GM13977 (cell line): ENCODE measurements at regions not wholly inside any gene's neighbourhood (a gene's known extent, or its start where the extent isn't known, plus 50 kb on each side); places are given as distances from the start of the nearest gene placed in this dataset.

Experiments
- DNase-seq: peaks from one replicate; pipeline ENCODE4 v3.0.0; 2012; ENCODE audit warnings: low spot score
- in situ Hi-C: fragments of 300-500 bp; cut with MboI; formaldehyde crosslinking; loops from one replicate; pipeline ENCODE4 v1.12.0; 2022; ENCODE audit warnings: low sequenced_read_pairs, low pct_unique_long_range_greater_than_20kb, mixed read lengths, inconsistent platforms; ENCODE audit not compliant: unreplicated experiment
- TF ChIP-seq, protein P1 (sequence below): IDR thresholded peaks from 2 replicates; pipeline ENCODE4 v1.5.1; 2012; ENCODE audit warnings: mild to moderate bottlenecking, control low read depth; ENCODE audit not compliant: insufficient read depth; ENCODE audit errors: extremely low read depth, missing control alignments

DNA sequence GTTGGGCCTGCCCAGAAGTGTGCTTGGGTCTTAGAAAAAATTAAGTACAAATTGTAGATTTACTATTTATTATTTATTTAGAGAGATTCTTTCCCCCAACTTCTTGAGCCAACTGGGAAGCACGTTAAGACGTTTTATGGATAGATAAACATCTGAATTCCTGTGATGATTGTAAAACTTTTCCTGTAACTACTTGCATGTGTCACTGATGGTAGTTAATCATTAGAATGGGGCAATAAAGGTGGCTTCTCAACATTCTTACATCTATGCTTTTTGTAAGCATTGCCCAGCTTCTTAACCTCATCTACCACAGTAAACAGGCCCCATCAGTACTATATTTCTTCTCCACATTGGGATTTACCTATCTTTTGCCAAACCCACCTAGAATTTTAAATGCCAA, 559.8 kb downstream of the LMO4 start:
- TF ChIP-seq, protein P1, sequence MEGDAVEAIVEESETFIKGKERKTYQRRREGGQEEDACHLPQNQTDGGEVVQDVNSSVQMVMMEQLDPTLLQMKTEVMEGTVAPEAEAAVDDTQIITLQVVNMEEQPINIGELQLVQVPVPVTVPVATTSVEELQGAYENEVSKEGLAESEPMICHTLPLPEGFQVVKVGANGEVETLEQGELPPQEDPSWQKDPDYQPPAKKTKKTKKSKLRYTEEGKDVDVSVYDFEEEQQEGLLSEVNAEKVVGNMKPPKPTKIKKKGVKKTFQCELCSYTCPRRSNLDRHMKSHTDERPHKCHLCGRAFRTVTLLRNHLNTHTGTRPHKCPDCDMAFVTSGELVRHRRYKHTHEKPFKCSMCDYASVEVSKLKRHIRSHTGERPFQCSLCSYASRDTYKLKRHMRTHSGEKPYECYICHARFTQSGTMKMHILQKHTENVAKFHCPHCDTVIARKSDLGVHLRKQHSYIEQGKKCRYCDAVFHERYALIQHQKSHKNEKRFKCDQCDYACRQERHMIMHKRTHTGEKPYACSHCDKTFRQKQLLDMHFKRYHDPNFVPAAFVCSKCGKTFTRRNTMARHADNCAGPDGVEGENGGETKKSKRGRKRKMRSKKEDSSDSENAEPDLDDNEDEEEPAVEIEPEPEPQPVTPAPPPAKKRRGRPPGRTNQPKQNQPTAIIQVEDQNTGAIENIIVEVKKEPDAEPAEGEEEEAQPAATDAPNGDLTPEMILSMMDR, result no peak
- in situ Hi-C loops, result no loop called here
- no peak for DNase-seq

DNA sequence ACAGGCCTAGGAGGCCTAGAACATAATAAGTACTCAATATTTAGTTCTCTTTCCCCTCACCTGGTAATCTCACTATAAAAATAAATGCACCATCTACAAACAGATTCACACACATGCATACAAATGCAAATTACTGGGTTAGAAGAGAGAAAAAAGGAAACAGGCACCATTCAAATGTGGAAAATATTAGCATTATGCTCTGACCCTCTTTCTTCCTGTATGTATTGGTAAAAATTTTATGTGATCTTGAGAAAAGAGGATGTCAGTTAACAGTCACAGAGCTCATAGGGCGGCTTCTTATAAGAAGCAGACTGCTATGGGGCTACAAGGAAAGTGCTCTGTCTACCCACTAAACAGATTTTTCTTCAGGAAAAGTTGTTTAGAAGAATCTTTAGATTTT, 565.4 kb downstream of the LMO4 start:
- no peak for DNase-seq
- in situ Hi-C loops, result no loop called here
- TF ChIP-seq, protein P1, result no peak

DNA sequence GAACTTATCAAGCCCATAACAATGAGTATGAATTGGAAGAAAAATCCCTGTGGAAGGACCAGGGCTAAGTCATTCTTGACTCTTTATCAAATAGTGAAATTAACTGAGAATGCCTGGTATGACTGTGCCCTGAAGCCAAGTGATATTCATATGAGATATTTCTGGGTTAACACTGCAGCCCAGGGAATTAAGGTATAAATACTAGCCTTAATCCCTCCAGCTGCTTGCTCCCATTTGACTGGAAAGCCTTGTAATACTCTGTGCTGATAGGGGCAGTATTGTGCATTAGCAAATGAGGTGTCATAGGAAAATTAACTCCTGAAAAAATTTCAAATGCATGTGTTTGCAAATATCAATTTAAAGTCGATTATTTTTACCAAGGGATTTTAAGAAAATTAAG, 568.8 kb downstream of the LMO4 start:
- in situ Hi-C loops, result no loop called here
- TF ChIP-seq, protein P1, result no peak
- no peak for DNase-seq

DNA sequence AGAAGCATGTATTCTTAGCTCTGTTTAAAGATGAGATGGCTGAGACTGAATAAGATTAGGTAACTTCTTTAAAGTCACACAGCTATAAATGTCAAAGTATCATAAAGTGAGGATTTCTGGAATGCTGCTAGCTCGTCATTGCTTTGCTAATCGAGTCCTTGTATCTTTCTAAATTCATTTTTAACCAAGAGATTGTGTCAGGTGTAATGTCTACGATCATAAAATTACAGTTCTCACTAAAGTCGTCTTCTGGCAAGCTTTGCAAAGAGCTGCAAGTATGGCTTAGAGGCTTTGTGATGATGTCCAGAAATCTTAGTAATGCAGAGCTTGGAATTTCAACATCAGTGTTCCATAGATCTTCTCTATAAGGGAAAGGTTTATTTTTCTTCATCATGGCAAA, 569.8 kb downstream of the LMO4 start:
- TF ChIP-seq, protein P1, result no peak
- no peak for DNase-seq
- in situ Hi-C loops, result no loop called here

DNA sequence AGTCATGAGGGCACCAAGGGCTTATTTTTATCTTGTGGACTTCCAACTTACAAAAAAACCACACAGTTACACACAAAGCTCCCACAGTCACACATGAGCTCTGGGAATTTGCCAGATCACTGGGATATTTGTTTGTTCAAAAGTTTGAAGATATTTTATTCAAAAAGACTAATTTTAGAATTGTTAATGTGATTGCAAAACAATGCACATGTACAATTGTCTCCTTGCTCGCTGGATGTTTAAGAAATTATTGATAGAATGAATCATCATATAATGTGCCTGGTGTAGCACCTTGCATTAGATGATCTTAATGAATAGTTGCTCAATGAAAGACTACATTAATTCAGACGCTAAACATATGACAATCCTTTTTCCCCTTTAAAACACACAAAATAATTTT, 570.3 kb downstream of the LMO4 start:
- in situ Hi-C loops, result no loop called here
- TF ChIP-seq, protein P1, result no peak
- no peak for DNase-seq

DNA sequence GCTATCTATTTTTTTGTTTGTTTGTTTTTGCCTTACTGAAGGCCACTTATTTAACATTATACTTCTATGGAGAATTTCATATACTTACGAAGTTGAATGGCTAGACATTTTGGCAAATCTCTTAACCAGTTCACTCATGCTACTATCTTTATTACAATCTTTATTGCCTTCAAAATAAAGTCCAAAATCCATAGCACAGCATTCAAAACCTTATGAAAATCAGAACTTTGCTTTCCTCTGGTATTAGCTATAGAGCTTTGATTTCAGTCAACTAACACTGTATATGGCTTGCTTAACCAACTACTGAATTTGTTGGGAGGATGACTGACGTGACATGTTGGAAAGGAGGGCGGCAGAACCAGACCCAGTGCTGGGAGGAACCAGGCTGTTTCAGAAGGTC, 571.1 kb downstream of the LMO4 start:
- no peak for DNase-seq
- in situ Hi-C loops, result no loop called here
- TF ChIP-seq, protein P1, result no peak

DNA sequence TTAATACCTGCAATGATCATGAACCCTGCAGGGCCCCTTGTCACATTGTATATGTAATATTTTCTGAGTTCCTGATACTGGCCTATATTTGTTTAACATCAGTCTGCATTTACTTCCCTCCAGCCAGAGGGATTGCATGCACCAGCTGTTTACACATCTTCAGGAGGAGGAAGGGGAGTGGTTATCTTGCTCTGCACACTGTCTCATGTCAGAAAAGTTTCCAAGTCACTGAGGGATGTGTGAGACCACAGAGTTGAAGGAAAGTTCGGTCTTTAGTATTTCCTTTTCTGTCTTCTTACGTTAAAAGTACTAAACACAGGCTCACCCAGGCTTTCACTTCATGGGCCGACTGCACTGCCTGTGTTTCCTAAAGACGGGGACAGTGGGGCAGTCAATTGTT, 574.1 kb downstream of the LMO4 start:
- in situ Hi-C loops, result no loop called here
- no peak for DNase-seq
- TF ChIP-seq, protein P1, result no peak
